NCI-H1105 treated with DMSO at 0.1 percent for 48 hours (cell line): ENCODE measurements at regions not wholly inside any gene's neighbourhood (a gene's known extent, or its start where the extent isn't known, plus 50 kb on each side); places are given as distances from the start of the nearest gene placed in this dataset.
A peak's percentile ranks its signal among the peaks of the same experiment; 100 is the strongest.

Experiments
- DNase-seq: peaks from one replicate; lab custom pipeline; 2025; lab: John Stamatoyannopoulos, UW

DNA sequence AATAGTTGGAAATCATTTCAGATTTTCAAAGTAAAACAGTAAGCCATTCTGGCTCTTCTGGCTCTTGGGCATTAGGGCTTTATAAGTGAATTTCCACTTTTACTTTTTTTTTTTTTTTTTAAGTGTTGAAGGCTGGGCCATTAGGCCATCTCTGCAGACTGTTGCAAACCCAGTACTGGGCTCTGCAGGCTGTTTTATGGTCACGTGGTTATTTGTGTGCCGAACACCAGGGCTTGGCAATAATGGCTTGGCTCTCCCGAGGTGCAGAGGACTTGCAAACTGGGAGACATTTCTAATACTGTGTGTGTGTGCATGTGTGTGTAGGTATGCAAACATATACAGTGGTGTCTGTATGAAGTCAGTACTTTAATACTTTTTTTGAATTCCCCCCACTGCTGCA, 194.9 kb upstream of the CDH5 start:
- no peak for DNase-seq

DNA sequence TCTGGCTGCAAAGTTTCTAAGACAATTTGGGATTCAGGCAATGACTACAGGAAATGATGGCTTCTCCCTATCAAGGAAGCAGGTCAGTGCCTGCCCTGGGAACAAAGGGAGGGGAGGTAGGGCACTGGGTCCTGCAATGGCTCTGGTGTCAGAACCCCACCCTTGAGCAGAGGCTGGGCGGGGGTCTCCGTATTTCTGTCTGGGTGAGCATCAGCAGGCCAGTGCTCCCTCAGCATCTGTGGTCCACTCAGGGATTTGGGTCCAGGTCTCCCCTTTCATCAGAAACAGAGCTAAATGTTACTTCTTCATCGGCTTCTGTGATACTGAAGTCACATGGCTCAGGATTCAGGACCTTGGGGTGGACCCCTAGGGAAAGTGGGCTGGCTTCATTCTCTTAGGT, 195.5 kb upstream of the CDH5 start:
- no peak for DNase-seq

DNA sequence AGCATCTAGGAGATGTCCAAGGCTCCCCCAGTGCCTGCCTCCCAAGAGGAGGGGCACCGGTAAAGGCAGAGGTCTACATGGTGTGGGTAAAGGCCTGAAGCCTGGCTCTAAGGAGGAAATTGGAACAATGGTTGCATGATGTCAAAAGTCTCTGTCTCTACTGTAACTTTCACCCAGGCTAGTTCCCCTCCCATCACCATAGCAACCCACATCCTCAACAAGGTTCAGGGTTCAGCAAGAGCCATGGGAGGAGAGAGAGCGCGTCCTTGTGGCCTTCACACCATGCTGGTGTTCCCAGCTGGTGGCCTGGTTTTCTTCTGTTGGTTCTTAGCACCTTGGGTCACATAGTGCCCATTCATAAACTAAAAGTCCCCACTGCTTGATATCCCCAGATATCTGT, 196.7 kb upstream of the CDH5 start:
- no peak for DNase-seq

DNA sequence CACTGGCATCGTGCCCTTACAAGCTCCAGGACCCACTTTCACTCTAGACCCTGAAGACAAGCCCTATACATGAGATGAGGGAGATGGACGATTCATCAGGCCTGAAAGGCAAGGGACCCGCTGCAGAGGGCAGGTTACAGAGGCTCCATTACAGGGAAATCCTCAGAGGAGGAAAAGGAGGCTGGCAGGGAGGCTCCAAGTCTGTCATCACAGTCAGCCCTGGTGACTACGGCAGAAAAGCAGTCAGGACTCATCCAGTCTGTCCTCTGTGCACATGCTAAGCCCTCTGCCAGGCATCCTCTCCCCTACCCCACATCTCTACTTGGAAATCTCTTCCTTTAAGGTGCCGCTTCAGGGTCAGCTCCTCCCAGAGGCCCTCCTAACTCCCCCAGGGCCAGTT, 197.7 kb upstream of the CDH5 start:
- DNase-seq: no peak

DNA sequence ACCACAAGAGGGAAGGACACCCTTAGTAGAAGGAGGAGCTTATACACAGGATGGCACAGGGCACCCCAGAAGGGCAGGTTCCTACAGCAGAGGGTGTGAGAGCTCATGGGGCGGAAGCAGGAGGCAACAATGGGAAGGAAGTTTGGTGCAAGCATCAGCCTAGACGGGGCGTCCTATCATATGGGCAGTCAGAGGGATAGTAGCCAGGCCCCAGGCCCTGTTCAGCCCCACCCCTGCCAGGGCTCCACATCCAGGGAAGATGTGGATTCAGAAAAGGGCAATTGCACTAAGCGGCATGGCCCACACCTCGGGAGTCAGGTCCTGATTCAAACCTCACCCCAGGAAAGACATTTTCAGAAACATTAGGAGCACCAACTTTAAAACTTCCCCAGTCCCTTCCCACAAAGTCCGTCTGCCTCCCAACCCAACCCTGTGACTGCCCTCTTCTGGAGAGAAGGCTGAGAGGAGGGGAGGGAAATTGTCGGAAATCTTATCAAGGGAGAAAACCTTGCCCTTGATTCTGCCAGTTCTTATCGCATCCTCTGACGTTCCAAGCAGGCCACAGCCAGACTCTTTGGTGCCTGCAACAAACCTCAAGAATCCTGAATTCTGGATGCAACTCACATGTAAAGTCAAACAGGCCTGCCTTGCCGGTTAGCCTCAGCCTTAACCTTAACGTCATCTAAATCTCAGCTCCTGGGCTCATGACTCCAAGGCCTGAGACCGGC, 198.8 kb upstream of the CDH5 start:
- no peak for DNase-seq

DNA sequence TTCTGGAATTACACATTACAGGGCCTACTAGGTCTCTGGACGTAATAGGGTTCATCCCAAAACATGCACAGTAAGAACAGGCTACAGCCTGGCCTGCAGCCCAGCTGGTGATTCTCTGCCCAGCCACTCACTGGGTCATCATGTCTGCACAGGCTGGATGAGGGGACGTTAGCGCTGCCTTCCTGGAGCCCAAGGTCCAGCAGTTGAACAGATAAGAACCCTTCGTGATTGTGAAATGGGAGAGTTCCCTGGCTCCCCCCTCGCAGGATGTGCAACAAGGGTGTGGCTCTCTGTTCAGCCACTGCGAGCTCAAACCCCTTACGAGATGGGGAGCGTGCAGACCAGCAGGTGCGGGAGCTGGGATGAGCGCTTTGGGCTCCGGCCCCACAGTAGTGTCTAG, 200.0 kb upstream of the CDH5 start:
- DNase-seq: no peak

DNA sequence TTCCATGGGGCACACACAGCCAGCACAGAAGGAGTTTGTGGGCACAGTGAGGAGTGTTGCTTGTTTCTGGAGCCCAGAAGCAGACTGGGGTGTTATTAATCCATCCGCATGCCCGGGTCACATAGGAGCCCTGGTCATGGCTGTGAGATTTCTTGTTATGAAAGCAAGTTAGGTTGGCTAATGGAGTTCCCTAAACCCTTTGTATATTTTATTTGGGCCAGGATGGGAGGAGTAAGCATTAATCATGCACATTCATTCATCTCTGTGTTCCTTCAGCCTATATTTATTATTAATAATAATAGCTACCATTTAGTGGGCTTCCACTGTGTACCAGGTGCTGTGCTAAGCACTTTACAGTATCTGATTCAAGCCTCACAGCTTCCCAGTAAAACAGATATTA, 200.6 kb upstream of the CDH5 start:
- no peak for DNase-seq

DNA sequence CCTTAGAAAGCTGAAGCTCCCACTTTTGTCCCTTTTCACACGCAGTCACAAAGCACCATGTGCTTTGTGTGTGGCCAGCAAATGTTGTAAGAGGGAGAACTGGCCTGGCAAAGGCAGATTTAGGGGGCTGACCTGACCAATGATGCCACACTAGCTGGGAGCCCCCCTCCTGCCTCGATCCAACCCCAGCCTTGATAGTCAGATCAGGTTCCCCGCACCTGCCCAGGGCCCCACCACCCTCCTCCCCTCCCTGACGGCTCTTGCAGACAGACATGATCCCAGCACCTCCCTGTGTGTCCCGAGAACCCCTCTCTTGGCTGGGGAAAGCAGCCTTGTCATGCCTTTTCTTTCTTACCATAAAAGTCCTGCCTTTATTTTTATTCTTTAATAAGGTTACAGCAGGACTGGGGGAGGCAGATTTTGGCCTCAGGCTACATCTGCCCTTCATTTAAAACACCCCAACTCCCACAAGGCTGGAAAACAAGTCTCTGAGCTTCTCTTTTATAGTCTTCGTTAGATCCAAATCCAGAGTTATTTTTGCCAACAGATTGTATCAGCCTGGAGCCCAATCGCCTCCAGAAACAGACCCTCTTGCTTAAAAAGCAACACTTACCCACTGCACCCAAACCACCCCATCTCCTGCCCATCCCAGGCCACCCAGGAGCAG, 201.8 kb upstream of the CDH5 start:
- DNase-seq: no peak

DNA sequence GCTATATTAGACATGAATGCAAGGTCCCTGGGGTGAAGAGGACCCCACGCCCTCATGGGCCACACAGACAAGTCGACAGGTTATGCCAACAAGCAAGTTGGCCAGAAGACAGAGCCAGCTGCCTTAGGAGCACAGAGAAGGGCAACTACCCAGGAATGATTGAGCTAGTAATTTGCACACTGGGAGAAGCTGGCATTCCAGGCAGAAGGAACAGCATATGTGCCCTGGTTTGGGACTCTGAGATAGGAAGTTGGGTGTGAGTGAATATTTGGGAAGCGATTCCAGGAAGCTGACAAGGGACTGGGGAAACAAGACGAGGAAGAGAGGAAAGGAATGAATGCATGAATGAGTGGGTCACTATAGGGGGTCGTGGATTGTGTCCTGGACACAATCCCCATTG, 203.7 kb upstream of the CDH5 start:
- DNase-seq: no peak

DNA sequence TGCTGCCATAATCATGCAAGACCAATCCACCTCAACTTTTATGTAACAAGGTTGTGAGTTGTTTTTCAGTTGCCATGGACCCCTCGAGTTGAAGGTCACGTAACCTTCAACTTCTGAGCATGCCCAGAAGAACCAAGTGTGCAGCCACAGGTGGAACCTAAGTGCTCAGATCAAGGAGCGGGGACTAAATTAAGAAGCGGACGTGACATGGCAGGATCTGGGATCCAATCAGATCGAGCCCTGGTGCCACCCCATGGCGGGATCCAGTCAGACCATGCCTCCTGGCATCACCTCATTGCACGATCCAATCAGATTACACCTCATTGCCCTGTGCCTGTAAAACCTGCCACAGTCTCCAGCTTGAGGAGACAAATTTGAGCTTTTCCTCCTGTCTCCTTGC, 204.5 kb upstream of the CDH5 start:
- no peak for DNase-seq

DNA sequence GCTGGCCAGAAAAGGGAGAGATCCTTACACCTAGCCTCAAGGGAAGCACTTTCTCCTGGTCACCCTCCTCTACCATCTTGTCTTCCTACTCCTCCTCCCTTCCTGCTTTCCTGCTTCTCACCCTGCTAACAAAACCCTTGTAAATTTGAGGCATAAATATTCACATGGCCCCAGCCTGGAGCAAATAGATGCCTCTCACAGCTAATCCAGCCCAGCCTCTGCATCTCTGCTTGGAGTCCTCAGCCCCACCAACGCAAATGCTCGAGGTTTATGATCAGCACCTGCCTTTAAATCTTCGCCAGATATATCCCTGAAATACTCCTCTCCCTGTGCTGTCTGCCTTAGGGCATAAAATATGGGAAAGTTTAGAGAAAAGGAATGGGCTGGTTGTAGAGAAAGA, 205.2 kb upstream of the CDH5 start:
- no peak for DNase-seq

DNA sequence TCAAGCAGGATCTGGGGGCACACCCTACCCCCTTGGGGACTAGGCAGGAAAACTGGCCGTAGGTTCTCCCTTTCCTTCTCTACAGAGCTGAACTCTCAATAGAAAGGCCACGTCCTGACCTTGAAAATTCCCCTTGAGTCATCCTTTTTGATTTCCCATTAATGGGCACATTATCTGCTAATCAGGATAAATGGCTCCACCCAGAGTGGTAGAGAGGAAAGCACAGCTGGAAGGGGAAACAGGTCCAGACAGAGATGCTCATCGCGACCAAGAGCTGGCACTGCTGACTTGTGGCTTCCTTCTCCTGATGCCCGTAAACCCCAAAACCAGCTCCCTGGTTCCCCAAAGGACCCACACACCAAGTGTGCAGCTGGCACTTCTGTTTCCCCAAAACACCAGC, 206.5 kb upstream of the CDH5 start:
- no peak for DNase-seq

DNA sequence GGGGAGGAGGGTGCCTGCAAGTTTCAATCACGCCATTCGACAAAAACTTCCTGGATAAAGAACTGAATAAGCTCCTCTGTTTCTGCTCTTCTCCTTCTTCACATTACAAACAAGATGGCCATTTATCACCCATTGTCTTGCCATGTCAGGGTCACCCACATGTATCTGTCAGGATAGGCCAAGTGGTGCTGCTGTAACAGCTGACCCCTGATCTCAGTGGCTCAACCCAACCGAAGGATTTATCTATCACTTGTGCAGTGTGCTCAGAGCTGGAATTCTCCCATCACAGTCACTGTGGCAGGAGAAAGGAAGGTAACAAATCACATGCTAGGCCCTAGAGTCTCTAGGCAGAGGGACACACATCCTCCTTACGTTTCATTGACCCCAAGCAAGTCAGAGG, 210.0 kb upstream of the CDH5 start:
- no peak for DNase-seq

DNA sequence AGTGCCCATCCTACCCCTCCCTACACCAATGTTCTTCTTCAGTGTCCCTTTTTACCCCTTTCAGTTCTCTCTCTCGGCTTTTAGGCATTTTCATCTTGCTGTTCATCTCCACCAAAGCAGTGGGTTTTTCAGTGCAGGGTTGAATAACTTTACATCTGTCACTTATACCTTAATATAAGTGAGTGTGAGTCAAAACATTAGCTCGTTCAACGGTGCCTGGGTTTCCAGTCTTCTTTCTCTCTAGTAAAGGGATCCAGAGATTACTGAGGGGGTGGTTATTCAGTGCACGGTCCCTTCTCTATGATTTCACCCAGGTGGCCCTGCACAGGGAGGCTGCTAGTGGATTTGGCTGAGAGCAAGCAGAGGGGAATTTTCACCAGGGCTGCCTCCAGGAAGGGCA, 210.6 kb upstream of the CDH5 start:
- no peak for DNase-seq

DNA sequence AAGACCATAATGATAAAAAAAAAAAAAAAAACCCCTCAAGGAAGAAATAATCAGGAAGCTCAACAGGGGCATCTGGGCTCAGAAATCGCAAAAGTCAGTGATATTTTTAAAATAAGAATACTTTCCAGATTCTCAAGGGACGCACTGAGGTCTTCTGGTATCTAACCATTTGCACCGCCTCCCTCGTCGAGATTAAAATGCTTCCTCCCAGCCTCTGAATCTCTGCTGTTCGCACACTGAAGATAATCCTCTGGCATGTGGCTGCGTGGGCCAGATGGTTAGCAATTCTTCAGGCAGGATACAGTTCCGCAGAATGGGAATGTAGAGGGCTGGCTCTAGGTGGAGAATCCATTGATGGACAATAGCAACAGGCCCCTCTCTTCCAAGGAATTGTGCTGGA, 211.7 kb upstream of the CDH5 start:
- DNase-seq: no peak

DNA sequence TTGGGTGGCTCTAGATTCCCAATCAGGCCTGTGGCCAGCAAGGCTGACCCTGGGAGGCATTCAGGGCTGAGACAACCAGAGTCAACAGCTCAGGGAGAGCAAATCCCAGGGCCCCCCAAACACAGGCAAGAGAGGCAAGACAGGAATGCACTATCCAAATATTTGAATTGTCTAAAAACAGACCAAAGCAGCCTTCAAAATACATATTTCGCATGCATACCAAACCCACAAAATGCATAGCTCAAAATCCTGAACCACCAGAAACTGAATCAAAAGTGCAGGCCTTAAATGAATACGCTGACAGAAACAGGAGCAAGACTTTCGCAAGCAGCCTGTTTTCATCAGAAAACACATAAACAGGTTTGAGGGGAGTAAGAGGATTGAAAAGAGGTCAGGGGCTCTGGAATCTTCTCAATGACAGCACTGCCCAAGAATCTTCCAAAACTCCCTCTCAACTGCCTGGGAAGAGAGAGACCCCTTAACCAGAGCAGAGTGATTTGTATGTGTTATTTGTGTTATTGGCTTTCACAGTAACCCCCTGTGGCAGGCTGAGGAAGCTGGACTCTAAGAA, 213.6 kb upstream of the CDH5 start:
- no peak for DNase-seq

DNA sequence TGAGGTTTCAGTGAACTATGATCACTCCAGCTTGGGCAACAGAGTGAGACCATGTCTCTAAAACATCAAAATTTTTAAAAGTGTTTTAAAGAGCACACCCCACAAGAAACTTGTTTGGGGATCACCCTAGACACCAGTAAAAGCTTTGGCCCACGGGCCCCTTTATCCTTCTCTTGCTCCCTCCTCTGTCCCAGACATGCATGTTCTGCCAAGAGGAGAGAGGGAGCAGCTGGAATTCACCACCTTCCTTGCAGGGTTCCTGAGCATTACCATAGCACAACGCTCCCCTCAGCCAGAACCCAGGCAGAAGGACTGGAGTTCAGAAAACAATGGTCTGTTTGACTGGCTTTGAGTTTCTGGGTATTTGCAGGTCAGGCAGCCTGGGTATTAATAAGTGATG, 214.3 kb upstream of the CDH5 start:
- no peak for DNase-seq

DNA sequence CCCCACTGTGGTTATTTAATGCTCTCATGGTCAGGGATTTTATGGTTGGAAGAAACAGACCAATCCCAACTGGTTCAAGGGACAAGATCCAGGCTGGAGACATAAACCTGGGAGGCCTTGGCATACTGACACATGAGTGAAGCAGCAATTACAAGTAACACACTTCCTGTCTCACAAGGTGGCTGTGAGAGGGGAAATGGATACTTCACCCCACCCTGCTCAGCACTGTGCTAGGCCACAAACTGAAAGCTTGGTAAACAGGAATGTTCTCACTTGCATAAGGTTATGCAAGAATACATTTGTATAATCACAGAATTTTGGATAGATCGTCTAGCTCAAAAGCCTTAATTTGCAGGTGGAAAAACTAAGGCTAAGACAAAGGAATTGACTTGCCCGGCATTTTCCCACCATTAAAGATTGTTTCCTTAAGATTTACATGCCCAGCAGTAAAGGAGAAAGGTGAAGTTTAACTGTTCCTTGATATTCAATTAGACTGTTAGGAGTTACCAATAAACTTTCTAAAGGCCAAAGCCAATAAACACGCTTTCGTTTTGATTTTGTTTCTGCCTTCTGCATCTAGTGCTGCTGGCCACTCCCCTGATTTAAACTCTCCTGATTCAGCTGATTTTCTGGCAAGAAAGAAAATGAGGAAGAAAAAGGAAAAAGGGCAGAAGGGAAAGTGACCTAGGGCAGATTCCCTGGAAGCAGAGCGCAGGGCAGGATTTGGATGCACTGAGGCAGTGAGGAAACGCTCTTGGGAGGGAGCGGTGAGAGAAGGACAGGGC, 215.6 kb upstream of the CDH5 start:
- DNase-seq: no peak

DNA sequence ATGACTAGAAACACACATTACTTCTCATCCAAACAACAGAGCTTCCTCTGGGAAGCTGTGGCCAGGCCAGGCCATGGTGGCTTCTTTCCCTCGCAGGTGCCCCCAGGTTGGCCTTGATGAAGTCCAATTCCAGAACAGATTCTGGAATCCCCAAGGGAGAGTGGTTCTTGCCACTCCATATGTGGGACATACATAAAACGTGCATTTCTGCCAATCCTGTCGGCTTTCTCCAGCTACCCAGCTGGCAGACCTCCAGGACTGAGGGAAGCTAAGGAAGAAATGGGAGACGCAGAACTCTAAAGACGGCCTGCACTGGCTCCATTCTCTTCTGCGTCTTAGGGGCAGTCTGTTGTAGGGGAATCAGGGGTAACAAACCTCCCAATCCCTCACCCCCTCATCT, 219.2 kb upstream of the CDH5 start:
- no peak for DNase-seq

DNA sequence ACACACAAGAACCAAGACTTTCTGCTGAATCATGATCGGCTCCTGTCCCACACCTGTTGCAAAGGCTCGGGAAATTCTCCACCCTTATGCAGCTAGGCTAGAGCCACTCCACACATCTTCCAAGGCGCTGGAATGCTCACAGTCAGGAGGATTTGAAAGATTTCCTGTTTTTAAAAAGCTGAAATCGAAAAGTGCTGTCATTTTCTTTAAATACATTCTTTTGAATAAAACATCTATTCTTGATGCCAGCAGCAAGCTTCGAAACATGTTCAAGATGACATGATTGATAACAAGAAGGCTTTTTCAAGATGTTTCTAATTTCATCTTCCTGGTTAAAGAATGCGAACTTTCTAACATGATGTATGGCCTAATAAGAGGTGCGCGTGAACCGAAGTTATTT, 219.7 kb upstream of the CDH5 start:
- no peak for DNase-seq

DNA sequence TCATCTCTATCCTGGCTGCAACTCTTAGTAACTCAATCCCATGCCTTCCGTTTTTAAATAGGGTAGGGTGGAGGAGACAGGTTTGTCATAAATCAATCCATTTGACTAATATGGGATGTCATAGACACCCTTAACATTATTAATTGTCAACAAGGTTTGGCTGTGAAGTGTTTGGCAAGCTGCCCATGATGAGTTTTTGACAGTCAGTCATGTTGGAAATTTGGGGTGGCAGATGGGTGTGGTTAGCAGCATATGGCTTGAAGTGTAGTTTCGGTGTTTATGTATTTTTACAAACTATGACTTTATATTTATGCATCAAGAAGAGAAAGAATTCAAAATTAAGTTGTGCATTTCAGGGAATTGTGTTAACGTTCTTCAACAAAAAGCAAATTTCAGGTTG, 221.8 kb upstream of the CDH5 start:
- DNase-seq: peak; percentile 58

DNA sequence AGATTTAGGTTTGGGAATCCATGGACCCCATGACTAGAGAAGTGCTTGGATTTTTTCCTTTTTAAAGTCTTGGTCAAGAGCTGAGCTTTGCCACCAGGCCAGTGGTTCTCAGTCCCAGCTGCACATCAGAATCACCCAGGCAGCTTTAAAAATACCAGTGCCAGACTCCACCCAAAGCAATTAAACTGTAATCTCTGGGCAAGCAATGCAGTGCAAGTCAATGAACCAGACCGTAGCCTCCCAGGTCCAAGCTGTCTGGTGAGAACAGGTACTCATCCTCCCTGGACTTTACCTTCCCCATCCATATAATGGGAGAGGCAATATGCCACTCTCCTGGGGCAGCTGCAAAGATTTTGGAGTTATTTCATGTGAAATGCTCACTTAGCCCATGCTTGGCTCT, 223.1 kb upstream of the CDH5 start:
- DNase-seq: no peak

DNA sequence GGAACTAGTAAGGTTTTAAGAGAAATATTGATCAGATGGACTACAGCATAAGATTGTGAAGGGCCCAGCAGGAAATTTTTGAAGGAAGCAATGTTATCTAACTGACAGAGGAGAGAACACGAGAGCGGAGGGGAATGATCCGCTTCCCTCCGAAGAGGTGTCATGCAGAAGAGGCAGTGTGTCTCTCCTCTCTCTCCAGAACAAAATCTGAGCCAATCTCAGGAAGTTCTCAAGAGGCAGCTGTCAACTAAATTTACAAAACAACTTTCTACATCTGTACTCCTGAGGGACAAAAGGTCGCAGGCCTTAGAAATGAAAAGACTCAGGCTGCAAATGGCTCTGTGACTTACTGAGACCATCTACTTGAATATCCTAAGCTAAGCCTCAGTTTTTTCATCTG, 224.6 kb upstream of the CDH5 start:
- DNase-seq: no peak
